ENCODE measurements at regions not wholly inside any gene's neighbourhood (a gene's known extent, or its start where the extent isn't known, plus 50 kb on each side); places are given as distances from the start of the nearest gene placed in this dataset.

DNA sequence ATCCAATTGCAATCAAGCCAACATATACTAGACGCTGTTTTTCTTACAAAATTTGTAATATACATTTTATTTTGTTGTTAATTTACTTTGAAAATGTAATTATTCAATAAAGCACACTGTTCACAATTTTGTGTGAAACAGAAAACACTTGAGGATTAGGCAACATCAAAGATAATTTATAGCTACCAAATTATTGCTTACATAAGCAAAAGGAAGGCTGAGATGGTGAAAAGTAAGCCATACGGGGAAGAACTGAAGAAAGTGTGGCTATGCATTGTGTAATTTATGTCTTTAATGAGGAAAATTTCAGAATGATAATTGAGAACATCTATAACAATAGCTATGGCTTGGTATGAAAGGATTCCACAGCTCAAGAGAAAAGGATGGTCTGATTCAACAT, 192.0 kb downstream of the RNF144B start:
- Histone ChIP-seq H3K9me3 (ENCODE audit: low read length) (no peaks in the 10 kb centered on the region), H3K79me2 (replicated peaks; ENCODE audit: insufficient read depth, low read length) (no peaks in the 10 kb centered on the region), H2AFZ (ENCODE audit: low read depth, low read length) (no peak overlapping the region)

DNA sequence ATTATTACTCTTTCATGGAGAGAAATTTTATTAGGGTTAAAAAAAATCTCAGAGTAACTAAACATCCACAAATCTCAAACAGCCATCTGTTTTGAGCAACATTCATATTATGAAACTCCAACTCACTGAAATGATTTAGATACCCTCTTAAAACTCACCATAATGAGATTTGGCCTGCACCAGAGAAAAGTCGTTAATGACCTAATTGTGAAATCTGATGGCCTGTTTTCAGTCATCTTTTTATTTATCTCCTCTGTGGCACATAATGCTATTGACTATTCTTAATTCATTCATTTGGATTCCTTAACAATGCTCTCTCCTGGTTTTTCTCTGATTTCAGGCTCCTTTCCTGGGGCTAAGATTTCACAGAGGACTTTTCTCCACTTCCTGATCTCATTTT, 192.7 kb downstream of the RNF144B start:
- H3K27me3 ChIP-seq (ENCODE audit: insufficient read depth, low read depth, low read length) = no peaks in the 10 kb centered on the region
- H3F3A ChIP-seq (ENCODE audit: insufficient read depth, low read length, poor library complexity, severe bottlenecking) = no peaks in the 10 kb centered on the region
- TF ChIP-seq RAD21 (conservative IDR thresholded peaks at IDR 0.05) (no peak), SMC3 (conservative IDR thresholded peaks at IDR 0.05; ENCODE audit: poor library complexity) (no peak), TAF1 (IDR thresholded peaks at IDR 0.05; ENCODE audit: low read depth) (no peak), EZH2 (IDR thresholded peaks at IDR 0.05; ENCODE audit: borderline replicate concordance, insufficient read depth, low read length, poor library complexity, severe bottlenecking) (no peak), POLR2AphosphoS5 (IDR thresholded peaks at IDR 0.05) (no peak)
- TF ChIP-seq, protein P1, sequence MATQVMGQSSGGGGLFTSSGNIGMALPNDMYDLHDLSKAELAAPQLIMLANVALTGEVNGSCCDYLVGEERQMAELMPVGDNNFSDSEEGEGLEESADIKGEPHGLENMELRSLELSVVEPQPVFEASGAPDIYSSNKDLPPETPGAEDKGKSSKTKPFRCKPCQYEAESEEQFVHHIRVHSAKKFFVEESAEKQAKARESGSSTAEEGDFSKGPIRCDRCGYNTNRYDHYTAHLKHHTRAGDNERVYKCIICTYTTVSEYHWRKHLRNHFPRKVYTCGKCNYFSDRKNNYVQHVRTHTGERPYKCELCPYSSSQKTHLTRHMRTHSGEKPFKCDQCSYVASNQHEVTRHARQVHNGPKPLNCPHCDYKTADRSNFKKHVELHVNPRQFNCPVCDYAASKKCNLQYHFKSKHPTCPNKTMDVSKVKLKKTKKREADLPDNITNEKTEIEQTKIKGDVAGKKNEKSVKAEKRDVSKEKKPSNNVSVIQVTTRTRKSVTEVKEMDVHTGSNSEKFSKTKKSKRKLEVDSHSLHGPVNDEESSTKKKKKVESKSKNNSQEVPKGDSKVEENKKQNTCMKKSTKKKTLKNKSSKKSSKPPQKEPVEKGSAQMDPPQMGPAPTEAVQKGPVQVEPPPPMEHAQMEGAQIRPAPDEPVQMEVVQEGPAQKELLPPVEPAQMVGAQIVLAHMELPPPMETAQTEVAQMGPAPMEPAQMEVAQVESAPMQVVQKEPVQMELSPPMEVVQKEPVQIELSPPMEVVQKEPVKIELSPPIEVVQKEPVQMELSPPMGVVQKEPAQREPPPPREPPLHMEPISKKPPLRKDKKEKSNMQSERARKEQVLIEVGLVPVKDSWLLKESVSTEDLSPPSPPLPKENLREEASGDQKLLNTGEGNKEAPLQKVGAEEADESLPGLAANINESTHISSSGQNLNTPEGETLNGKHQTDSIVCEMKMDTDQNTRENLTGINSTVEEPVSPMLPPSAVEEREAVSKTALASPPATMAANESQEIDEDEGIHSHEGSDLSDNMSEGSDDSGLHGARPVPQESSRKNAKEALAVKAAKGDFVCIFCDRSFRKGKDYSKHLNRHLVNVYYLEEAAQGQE (IDR thresholded peaks at IDR 0.05; ENCODE audit: borderline replicate concordance) = no peak
- TF ChIP-seq, protein P2, sequence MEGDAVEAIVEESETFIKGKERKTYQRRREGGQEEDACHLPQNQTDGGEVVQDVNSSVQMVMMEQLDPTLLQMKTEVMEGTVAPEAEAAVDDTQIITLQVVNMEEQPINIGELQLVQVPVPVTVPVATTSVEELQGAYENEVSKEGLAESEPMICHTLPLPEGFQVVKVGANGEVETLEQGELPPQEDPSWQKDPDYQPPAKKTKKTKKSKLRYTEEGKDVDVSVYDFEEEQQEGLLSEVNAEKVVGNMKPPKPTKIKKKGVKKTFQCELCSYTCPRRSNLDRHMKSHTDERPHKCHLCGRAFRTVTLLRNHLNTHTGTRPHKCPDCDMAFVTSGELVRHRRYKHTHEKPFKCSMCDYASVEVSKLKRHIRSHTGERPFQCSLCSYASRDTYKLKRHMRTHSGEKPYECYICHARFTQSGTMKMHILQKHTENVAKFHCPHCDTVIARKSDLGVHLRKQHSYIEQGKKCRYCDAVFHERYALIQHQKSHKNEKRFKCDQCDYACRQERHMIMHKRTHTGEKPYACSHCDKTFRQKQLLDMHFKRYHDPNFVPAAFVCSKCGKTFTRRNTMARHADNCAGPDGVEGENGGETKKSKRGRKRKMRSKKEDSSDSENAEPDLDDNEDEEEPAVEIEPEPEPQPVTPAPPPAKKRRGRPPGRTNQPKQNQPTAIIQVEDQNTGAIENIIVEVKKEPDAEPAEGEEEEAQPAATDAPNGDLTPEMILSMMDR (IDR thresholded peaks at IDR 0.05; ENCODE audit: poor library complexity, severe bottlenecking) = no peak
- H3K4me3 ChIP-seq (ENCODE audit: low read length) = no peak overlapping the region
- H2AFZ ChIP-seq (ENCODE audit: low read depth, low read length) = no peak overlapping the region
- no peak overlapping the region for H3K9ac ChIP-seq (ENCODE audit: low read length)
- no peaks in the 10 kb centered on the region for H4K20me1 ChIP-seq (ENCODE audit: insufficient read depth)
- no peaks in the 10 kb centered on the region for H3K9me2 ChIP-seq (ENCODE audit: insufficient read depth, low read length)
- no peak overlapping the region for H3K4me2 ChIP-seq (ENCODE audit: low read length)
- H3K36me3 ChIP-seq (ENCODE audit: insufficient read depth, low read length) = no peaks in the 10 kb centered on the region
- no peak overlapping the region for H3K27ac ChIP-seq (ENCODE audit: low read length)
- H3K79me2 ChIP-seq (replicated peaks; ENCODE audit: insufficient read depth, low read length) = no peaks in the 10 kb centered on the region
- no peaks in the 10 kb centered on the region for H3K9me3 ChIP-seq (ENCODE audit: low read length)

More for the DNA sequence above, 192.0 kb downstream of the RNF144B start:
- no peak overlapping the region for H3K4me3 ChIP-seq (ENCODE audit: low read length)
- no peak for TF ChIP-seq EP300 (conservative IDR thresholded peaks at IDR 0.05; ENCODE audit: poor library complexity, severe bottlenecking)
- H3K36me3 ChIP-seq (ENCODE audit: insufficient read depth, low read length) = no peaks in the 10 kb centered on the region
- H3K27me3 ChIP-seq (ENCODE audit: insufficient read depth, low read depth, low read length) = no peaks in the 10 kb centered on the region
- no peak overlapping the region for H3K4me2 ChIP-seq (ENCODE audit: low read length)
- no peak overlapping the region for H3K27ac ChIP-seq (ENCODE audit: low read length)
- no peaks in the 10 kb centered on the region for H3F3A ChIP-seq (ENCODE audit: insufficient read depth, low read length, poor library complexity, severe bottlenecking)
- no peaks in the 10 kb centered on the region for H4K20me1 ChIP-seq (ENCODE audit: insufficient read depth)
- no peak overlapping the region for H3K9ac ChIP-seq (ENCODE audit: low read length)
- no peaks in the 10 kb centered on the region for H3K9me2 ChIP-seq (ENCODE audit: insufficient read depth, low read length)

DNA sequence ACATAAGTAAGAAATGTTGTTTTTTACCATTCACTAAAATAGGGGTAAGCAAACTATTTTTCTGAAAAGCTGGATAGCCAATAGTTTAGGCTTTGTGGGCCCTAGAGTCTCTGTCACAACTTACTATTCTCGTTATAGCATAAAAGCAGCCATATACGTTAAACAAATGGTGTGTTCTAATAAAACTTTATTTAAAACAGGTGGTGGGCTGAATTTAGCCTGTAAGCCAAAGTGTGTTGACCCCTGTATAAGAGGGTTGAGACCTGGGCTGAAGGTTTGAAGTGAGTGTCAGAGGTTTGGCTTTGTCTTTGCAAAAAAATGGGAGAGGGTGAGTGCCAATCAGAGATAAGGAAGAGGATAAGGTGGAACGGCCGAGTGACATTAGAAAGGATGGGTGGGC, 197.2 kb downstream of the RNF144B start:
- H3K4me2 ChIP-seq (ENCODE audit: low read length) = no peak overlapping the region

More for the DNA sequence above, 197.2 kb downstream of the RNF144B start:
- no peaks in the 10 kb centered on the region for H3K9me3 ChIP-seq (ENCODE audit: low read length)
- H3K27me3 ChIP-seq (ENCODE audit: insufficient read depth, low read depth, low read length) = no peaks in the 10 kb centered on the region
- no peak overlapping the region for H3K9ac ChIP-seq (ENCODE audit: low read length)
- no peak for TF ChIP-seq RAD21 (conservative IDR thresholded peaks at IDR 0.05)
- no peak for TF ChIP-seq TAF1 (IDR thresholded peaks at IDR 0.05; ENCODE audit: low read depth)
- no peak for TF ChIP-seq EP300 (conservative IDR thresholded peaks at IDR 0.05; ENCODE audit: poor library complexity, severe bottlenecking)
- no peak overlapping the region for H3K4me3 ChIP-seq (ENCODE audit: low read length)
- no peaks in the 10 kb centered on the region for H4K20me1 ChIP-seq (ENCODE audit: insufficient read depth)
- H3K9me2 ChIP-seq (ENCODE audit: insufficient read depth, low read length) = no peaks in the 10 kb centered on the region
- no peaks in the 10 kb centered on the region for H3K36me3 ChIP-seq (ENCODE audit: insufficient read depth, low read length)
- no peak overlapping the region for H2AFZ ChIP-seq (ENCODE audit: low read depth, low read length)
- H3K27ac ChIP-seq (ENCODE audit: low read length) = no peak overlapping the region
- H3F3A ChIP-seq (ENCODE audit: insufficient read depth, low read length, poor library complexity, severe bottlenecking) = no peaks in the 10 kb centered on the region
- no peaks in the 10 kb centered on the region for H3K79me2 ChIP-seq (replicated peaks; ENCODE audit: insufficient read depth, low read length)
